H9 (cell line): ENCODE measurements at regions not wholly inside any gene's neighbourhood (a gene's known extent, or its start where the extent isn't known, plus 50 kb on each side); places are given as distances from the start of the nearest gene placed in this dataset.

Experiments used
- DNase-seq: peaks from one replicate; pipeline ENCODE4 v3.0.0-alpha.2; 2017
- H2AFZ ChIP-seq: one replicate; pipeline ENCODE4 v1.6.1; 2013; ENCODE audit warnings: mild to moderate bottlenecking, low read length, control low read depth, moderate library complexity
- H2AK5ac ChIP-seq: 2 replicates; pipeline ENCODE4 v1.6.1; 2013; ENCODE audit warnings: low read length, control low read depth, mixed read lengths; ENCODE audit not compliant: insufficient read length
- H2BK120ac ChIP-seq: one replicate; pipeline ENCODE4 v1.6.1; 2013; ENCODE audit warnings: low read depth, mild to moderate bottlenecking, low read length, control low read depth, inconsistent platforms; ENCODE audit not compliant: poor library complexity, severe bottlenecking
- H2BK12ac ChIP-seq: 2 replicates; pipeline ENCODE4 v1.6.1; 2013; ENCODE audit warnings: low read length, control low read depth, mixed read lengths, low read depth; ENCODE audit not compliant: insufficient read length
- H2BK15ac ChIP-seq: 2 replicates; pipeline ENCODE4 v1.6.1; 2013; ENCODE audit warnings: low read depth, low read length, control low read depth
- H2BK20ac ChIP-seq: one replicate; pipeline ENCODE4 v1.6.1; 2013; ENCODE audit warnings: low read depth, mild to moderate bottlenecking, low read length, control low read depth, inconsistent platforms; ENCODE audit not compliant: poor library complexity, severe bottlenecking
- H2BK5ac ChIP-seq: 2 replicates; pipeline ENCODE4 v1.6.1; 2013; ENCODE audit warnings: low read length, control low read depth, mixed read lengths; ENCODE audit not compliant: insufficient read length
- H3K14ac ChIP-seq: 2 replicates; pipeline ENCODE4 v1.6.1; 2013; ENCODE audit warnings: low read length, control low read depth; ENCODE audit not compliant: insufficient read depth
- H3K18ac ChIP-seq: 2 replicates; pipeline ENCODE4 v1.6.1; 2013; ENCODE audit warnings: low read depth, mild to moderate bottlenecking, mixed read lengths, low read length, control low read depth; ENCODE audit not compliant: insufficient read length
- H3K23ac ChIP-seq: 2 replicates; pipeline ENCODE4 v1.6.1; 2013; ENCODE audit warnings: low read length, control low read depth, mixed read lengths, low read depth; ENCODE audit not compliant: insufficient read length
- H3K23me2 ChIP-seq: 2 replicates; pipeline ENCODE4 v1.6.1; 2013; ENCODE audit warnings: low read depth, mild to moderate bottlenecking, mixed read lengths, low read length, control low read depth; ENCODE audit not compliant: insufficient read length, poor library complexity, severe bottlenecking
- H3K27ac ChIP-seq: 2 replicates; pipeline ENCODE4 v1.5.1; 2013; ENCODE audit warnings: low read length, control low read depth, mixed read lengths, low read depth; ENCODE audit not compliant: insufficient read length
- H3K27me3 ChIP-seq: 2 replicates; pipeline ENCODE4 v1.6.1; 2013; ENCODE audit warnings: low read length, control low read depth, inconsistent platforms; ENCODE audit not compliant: insufficient read depth
- H3K4ac ChIP-seq: 2 replicates; pipeline ENCODE4 v1.6.1; 2013; ENCODE audit warnings: low read depth, mild to moderate bottlenecking, control low read depth, inconsistent platforms, low read length, moderate library complexity
- H3K4me1 ChIP-seq: 2 replicates; pipeline ENCODE4 v1.6.1; 2013; ENCODE audit warnings: low read length, control low read depth, inconsistent platforms; ENCODE audit not compliant: insufficient read depth
- H3K4me2 ChIP-seq: 2 replicates; pipeline ENCODE4 v1.6.1; 2013; ENCODE audit warnings: low read length, control low read depth, mixed read lengths; ENCODE audit not compliant: insufficient read length, insufficient read depth
- H3K56ac ChIP-seq: 2 replicates; pipeline ENCODE4 v1.6.1; 2013; ENCODE audit warnings: low read depth, mild to moderate bottlenecking, mixed read lengths, low read length, control low read depth; ENCODE audit not compliant: insufficient read length
- H3K79me1 ChIP-seq: 2 replicates; pipeline ENCODE4 v1.6.1; 2013; ENCODE audit warnings: low read depth, mild to moderate bottlenecking, moderate library complexity, low read length, control low read depth, inconsistent platforms; ENCODE audit not compliant: insufficient read depth, poor library complexity, severe bottlenecking
- H3K79me2 ChIP-seq: 2 replicates; pipeline ENCODE4 v1.6.1; 2013; ENCODE audit warnings: low read length, control low read depth, inconsistent platforms; ENCODE audit not compliant: insufficient read depth
- H3K9ac ChIP-seq: 2 replicates; pipeline ENCODE4 v1.6.1; 2013; ENCODE audit warnings: low read length, control low read depth, mixed read lengths; ENCODE audit not compliant: insufficient read length; ENCODE audit errors: extremely low read depth
- H3K9me3 ChIP-seq: one replicate; pipeline ENCODE4 v1.6.1; 2013; ENCODE audit warnings: low read depth, low read length, inconsistent platforms; ENCODE audit not compliant: control insufficient read depth
- H3T11ph ChIP-seq: one replicate; pipeline ENCODE4 v1.6.1; 2013; ENCODE audit warnings: mild to moderate bottlenecking, low read length, control low read depth, inconsistent platforms
- H4K20me1 ChIP-seq: one replicate; pipeline ENCODE4 v1.6.1; 2013; ENCODE audit not compliant: control insufficient read depth, insufficient read length, insufficient read depth
- H4K5ac ChIP-seq: 2 replicates; pipeline ENCODE4 v1.6.1; 2013; ENCODE audit warnings: low read depth, mild to moderate bottlenecking, mixed read lengths, low read length, control low read depth; ENCODE audit not compliant: insufficient read length
- H4K8ac ChIP-seq: replicated peaks from 2 replicates; pipeline ENCODE4 v1.6.1; 2013; ENCODE audit warnings: low read length, control low read depth, mixed read lengths, low read depth; ENCODE audit not compliant: insufficient read length
- H4K91ac ChIP-seq: 2 replicates; pipeline ENCODE4 v1.6.1; 2013; ENCODE audit warnings: low read depth, mild to moderate bottlenecking, moderate library complexity, mixed read lengths, low read length, control low read depth; ENCODE audit not compliant: insufficient read length
- H3K27ac Mint-ChIP-seq, 3 experiments: 2 replicates in 2 of 3; 3 replicates in 1 of 3; pipeline ENCODE4 v1.8.0; 2020 to 2021; ENCODE audit warnings: mixed read lengths in 3 of 3, mild to moderate bottlenecking in 1 of 3, moderate library complexity in 1 of 3
- H3K27me3 Mint-ChIP-seq: 2 replicates; pipeline ENCODE4 v1.8.0; 2021; ENCODE audit warnings: low read depth, mild to moderate bottlenecking, moderate library complexity, mixed read lengths
- H3K36me3 Mint-ChIP-seq, 3 experiments: 2 replicates in 2 of 3; 3 replicates in 1 of 3; pipeline ENCODE4 v1.8.0; 2020 to 2021; ENCODE audit warnings: low read depth in 3 of 3, mixed read lengths in 3 of 3; ENCODE audit not compliant: insufficient read depth in 1 of 3
- H3K4me1 Mint-ChIP-seq, 2 experiments: 2 replicates each; pipeline ENCODE4 v1.8.0; 2020; ENCODE audit warnings: mixed read lengths in 2 of 2
- H3K4me3 Mint-ChIP-seq, 2 experiments: 2 replicates in 1 of 2; 3 replicates in 1 of 2; pipeline ENCODE4 v1.8.0; 2020 to 2021; ENCODE audit warnings: mild to moderate bottlenecking in 2 of 2, mixed read lengths in 2 of 2, moderate library complexity in 1 of 2
- H3K9me3 Mint-ChIP-seq, 2 experiments: 2 replicates in 1 of 2; 3 replicates in 1 of 2; pipeline ENCODE4 v1.8.0; 2020; ENCODE audit warnings: mild to moderate bottlenecking in 2 of 2, mixed read lengths in 2 of 2, moderate library complexity in 1 of 2
- CTCF ChIP-seq: fragments of 200-600 bp; sonication (generic); conservative IDR thresholded peaks from 3 replicates; pipeline ENCODE4 v1.8.0; 2021; ENCODE audit warnings: antibody characterized with exemption, mild to moderate bottlenecking
- WGBS: extraction: QIAGEN DNeasy Blood & Tissue Kit; methylation state at CpG from one replicate; pipeline ENCODE4 v1.1.7; 2013; ENCODE audit warnings: missing lambda C conversion rate, low lambda C conversion rate, mixed read lengths; ENCODE audit not compliant: insufficient read length; ENCODE audit errors: extremely low coverage; 5-methylcytosine and 5-hydroxymethylcytosine counted together

- H3K79me1 ChIP-seq, result no peaks in the 10 kb centered on the region
- no peak overlapping the region for H2BK20ac ChIP-seq
- peaks cover 17 to 19% of the 10 kb centered on the region in 2 experiments for H3K4me1 Mint-ChIP-seq
- no peaks in the 10 kb centered on the region for H3K27me3 Mint-ChIP-seq
- no peak overlapping the region for H3K14ac ChIP-seq
- H3K79me2 ChIP-seq, result no peaks in the 10 kb centered on the region
- H4K5ac ChIP-seq, result no peak overlapping the region
- peaks cover 4% of the 10 kb centered on the region; the same call in 1 of the 2 replicates for H3K4me1 ChIP-seq
- DNase-seq, result no peak
- no peaks in the 10 kb centered on the region for H3K27me3 ChIP-seq
- no peak overlapping the region for H2BK120ac ChIP-seq
- peaks cover 0 to 11% (median 4%) of the 10 kb centered on the region in 3 experiments; a peak in 2 of 7 replicates for H3K36me3 Mint-ChIP-seq
- TF ChIP-seq CTCF, result no peak
- no peak overlapping the region for H4K91ac ChIP-seq
- H3K9me3 Mint-ChIP-seq, result peaks cover 10 to 14% of the 10 kb centered on the region in 2 experiments; a peak in 4 of 5 replicates
- no peak overlapping the region for H4K8ac ChIP-seq
- no peak overlapping the region for H3K9ac ChIP-seq
- no peak overlapping the region for H3K4ac ChIP-seq
- H4K20me1 ChIP-seq, result no peaks in the 10 kb centered on the region
- no peak overlapping the region for H3K18ac ChIP-seq
- no peak overlapping the region for H2BK12ac ChIP-seq
- H2AK5ac ChIP-seq, result no peak overlapping the region
- H2BK15ac ChIP-seq, result no peak overlapping the region
- WGBS, result no CpG with 5 or more reads among the region's 1 CpG
- no peak overlapping the region for H3K56ac ChIP-seq
- no peak overlapping the region for H3T11ph ChIP-seq
- H3K9me3 ChIP-seq, result no peaks in the 10 kb centered on the region
- H3K4me3 Mint-ChIP-seq, result no peak overlapping the region
- H2AFZ ChIP-seq, result no peak overlapping the region
- no peak overlapping the region for H3K4me2 ChIP-seq
- H2BK5ac ChIP-seq, result no peak overlapping the region
- no peak overlapping the region for H3K23ac ChIP-seq
- H3K27ac ChIP-seq, result no peak overlapping the region
- no peaks in the 10 kb centered on the region for H3K23me2 ChIP-seq
- H3K27ac Mint-ChIP-seq, result no peak overlapping the region
Measured at GRCh38 chr6:98605705-98606104, 228.7 kb upstream of the POU3F2 start.
